Loucy (cell line): ENCODE measurements at regions not wholly inside any gene's neighbourhood (a gene's known extent, or its start where the extent isn't known, plus 50 kb on each side); places are given as distances from the start of the nearest gene placed in this dataset.

Experiments used
- CTCF ChIP-seq: fragments of 200-600 bp; sonication (generic); conservative IDR thresholded peaks from 2 replicates; pipeline ENCODE4 v1.5.1; 2014; ENCODE audit warnings: mild to moderate bottlenecking, antibody characterized with exemption, low read length
- EZH2phosphoT487 ChIP-seq: fragments of 200-600 bp; IDR thresholded peaks from 2 replicates; pipeline ENCODE4 v1.6.1; 2018; ENCODE audit warnings: antibody characterized with exemption, mild to moderate bottlenecking, moderate library complexity, borderline replicate concordance

- no peak for TF ChIP-seq CTCF
- no peak for TF ChIP-seq EZH2phosphoT487
Observed at GRCh38 chr18:45559258-45559657, 56.0 kb upstream of the SLC14A2 start.
